AG09319 (cell line): ENCODE measurements at regions not wholly inside any gene's neighbourhood (a gene's known extent, or its start where the extent isn't known, plus 50 kb on each side); places are given as distances from the start of the nearest gene placed in this dataset.
A peak's percentile ranks its signal among the peaks of the same experiment; 100 is the strongest.

Experiments
- DNase-seq: peaks from one replicate; pipeline ENCODE4 v3.0.0-alpha.2; 2010; ENCODE audit warnings: low read depth; ENCODE audit errors: extremely low read depth
- CTCF ChIP-seq: IDR thresholded peaks from 2 replicates; pipeline ENCODE4 v1.5.1; 2011; ENCODE audit warnings: low read depth, mild to moderate bottlenecking, inconsistent platforms, low read length, moderate library complexity

GRCh38 chr4:126679303-126679702, 953.5 kb upstream of the INTU start:
- no peak for DNase-seq
- TF ChIP-seq CTCF = no peak

GRCh38 chr4:126682250-126682649, 950.5 kb upstream of the INTU start:
- no peak for DNase-seq
- TF ChIP-seq CTCF = no peak

GRCh38 chr4:126686491-126686890, 946.3 kb upstream of the INTU start:
- no peak for DNase-seq
- TF ChIP-seq CTCF = no peak

- TF ChIP-seq CTCF = no peak
These were observed 945.0 kb upstream of the INTU start for GRCh38 chr4:126687655-126688358.

GRCh38 chr4:126691797-126692196, 941.0 kb upstream of the INTU start:
- no peak for TF ChIP-seq CTCF
- DNase-seq = no peak

More at GRCh38 chr4:126687655-126688358, 945.0 kb upstream of the INTU start:
- no peak for DNase-seq

- no peak for TF ChIP-seq CTCF
- peak; percentile 43 for DNase-seq
These were observed 935.0 kb upstream of the INTU start for GRCh38 chr4:126697748-126698147.

GRCh38 chr4:126698224-126698623, 934.5 kb upstream of the INTU start:
- no peak for TF ChIP-seq CTCF
- DNase-seq = no peak
